Muscle layer of duodenum (tissue), 2 donors: ENCODE measurements at regions not wholly inside any gene's neighbourhood (a gene's known extent, or its start where the extent isn't known, plus 50 kb on each side); places are given as distances from the start of the nearest gene placed in this dataset.

Source experiments
- H3K27ac ChIP-seq: one replicate; pipeline ENCODE4 v1.7.0; 2013; ENCODE audit warnings: mild to moderate bottlenecking, low read length
- H3K27me3 ChIP-seq: one replicate; pipeline ENCODE4 v1.7.0; 2013; ENCODE audit warnings: low read depth, mild to moderate bottlenecking, control low read depth, low read length
- H3K36me3 ChIP-seq, 2 donors: one replicate each; pipeline ENCODE4 v1.7.0; 2013; ENCODE audit warnings: low read length in 2 of 2, control low read depth in 1 of 2, mild to moderate bottlenecking in 1 of 2; ENCODE audit not compliant: insufficient read depth in 2 of 2, control insufficient read depth in 1 of 2
- H3K4me1 ChIP-seq, 2 donors: one replicate each; pipeline ENCODE4 v1.7.0; 2013; ENCODE audit warnings: low read length in 2 of 2, mild to moderate bottlenecking in 2 of 2, control low read depth in 1 of 2, moderate library complexity in 1 of 2; ENCODE audit not compliant: insufficient read depth in 2 of 2, control insufficient read depth in 1 of 2
- H3K4me3 ChIP-seq, 2 donors: one replicate each; pipeline ENCODE4 v1.7.0; 2013; ENCODE audit warnings: low read length in 2 of 2, low read depth in 1 of 2, mild to moderate bottlenecking in 1 of 2
- H3K9me3 ChIP-seq, 2 donors: one replicate each; pipeline ENCODE4 v1.7.0; 2013; ENCODE audit warnings: low read length in 2 of 2, control low read depth in 1 of 2, mild to moderate bottlenecking in 1 of 2; ENCODE audit not compliant: control insufficient read depth in 1 of 2
- donor health status: healthy.

DNA sequence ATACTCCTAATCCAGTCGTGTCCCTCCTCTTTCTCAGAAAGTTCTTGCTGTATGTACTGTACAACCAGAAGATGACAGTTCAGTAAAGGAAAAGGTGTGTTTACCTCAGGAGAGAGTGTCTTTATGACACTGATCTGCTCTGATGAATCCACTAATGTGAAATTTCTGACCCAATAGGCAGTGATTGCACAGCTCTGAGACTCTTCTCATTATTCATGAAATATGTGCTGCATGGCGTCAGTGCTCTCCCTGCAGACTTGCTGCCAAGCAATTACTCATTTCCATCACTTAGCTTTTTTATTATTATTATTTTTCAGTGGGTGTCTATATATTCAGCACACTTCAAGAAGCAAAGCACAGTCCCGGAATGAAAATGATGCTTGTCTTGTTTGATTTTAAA is 389.0 kb downstream of the RASEF start:
- Histone ChIP-seq H3K4me1 (no peaks in the 10 kb centered on the region), H3K27ac (no peak overlapping the region), H3K36me3 (no peaks in the 10 kb centered on the region), H3K27me3 (no peaks in the 10 kb centered on the region), H3K4me3 (no peak overlapping the region), H3K9me3 (no peaks in the 10 kb centered on the region)

DNA sequence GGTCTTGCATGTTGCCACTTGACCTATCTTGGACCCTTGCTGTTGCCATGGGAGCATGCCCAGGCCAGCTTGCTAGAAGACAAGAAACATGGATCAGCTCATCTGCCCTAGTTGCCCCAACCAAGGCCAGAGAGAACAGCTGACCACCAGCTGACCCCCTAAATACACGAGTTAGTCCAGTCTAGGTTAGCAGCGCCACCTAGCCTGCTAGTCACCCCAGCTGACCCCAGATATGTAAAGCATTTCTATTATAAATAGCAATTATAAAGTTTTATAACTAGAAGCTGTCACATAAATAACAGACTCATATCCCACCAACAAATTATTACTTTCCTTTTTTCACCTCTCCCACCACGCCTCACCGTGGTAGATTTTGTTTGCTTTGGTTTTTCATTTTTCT is 387.8 kb downstream of the RASEF start:
- Histone ChIP-seq H3K27me3 (no peaks in the 10 kb centered on the region), H3K4me3 (no peak overlapping the region), H3K36me3 (no peaks in the 10 kb centered on the region), H3K27ac (no peak overlapping the region), H3K9me3 (no peaks in the 10 kb centered on the region), H3K4me1 (no peaks in the 10 kb centered on the region)

DNA sequence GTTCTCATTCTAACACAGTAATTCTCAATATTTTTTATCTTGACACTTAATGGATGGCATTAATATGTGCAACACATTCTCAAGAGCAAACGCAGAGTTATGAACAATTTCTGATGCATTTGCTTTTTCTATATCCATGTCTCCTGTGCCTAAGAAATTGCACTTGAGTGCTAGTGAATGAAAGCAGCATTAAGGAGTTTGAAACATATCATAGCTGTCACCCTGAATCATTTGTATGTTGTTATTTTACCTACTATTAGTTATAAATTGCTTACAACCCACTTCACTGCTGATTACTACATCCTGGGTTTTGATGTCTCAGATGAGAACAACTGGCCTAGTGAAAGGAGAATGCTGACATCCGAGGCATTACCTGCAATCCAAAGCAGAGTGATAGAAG is 387.3 kb downstream of the RASEF start:
- Histone ChIP-seq H3K9me3 (no peaks in the 10 kb centered on the region), H3K36me3 (no peaks in the 10 kb centered on the region), H3K4me3 (no peak overlapping the region), H3K27me3 (no peaks in the 10 kb centered on the region), H3K27ac (no peak overlapping the region), H3K4me1 (no peaks in the 10 kb centered on the region)

DNA sequence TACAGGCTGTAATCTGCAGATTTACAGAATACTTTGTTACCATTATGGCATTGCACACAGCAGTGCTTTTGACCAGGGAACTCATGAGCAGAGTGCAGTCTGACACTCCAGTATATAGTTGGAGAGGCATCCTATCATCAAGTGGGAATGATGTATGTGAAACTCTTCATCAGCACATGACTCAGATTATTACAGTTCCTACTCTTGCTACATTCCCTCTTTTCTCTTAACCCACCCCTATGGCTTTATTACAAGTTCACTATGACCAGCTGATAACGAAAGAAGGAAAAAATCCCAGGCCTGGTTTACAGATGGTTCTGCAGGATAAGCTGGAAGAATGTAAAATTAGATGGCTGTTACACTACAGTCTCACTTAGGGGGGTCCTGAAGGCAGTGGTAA is 385.9 kb downstream of the RASEF start:
- Histone ChIP-seq H3K27me3 (no peaks in the 10 kb centered on the region), H3K4me1 (no peaks in the 10 kb centered on the region), H3K9me3 (no peaks in the 10 kb centered on the region)

GRCh38 chr9:82679472-82679871 is 383.5 kb downstream of the RASEF start:
- no peaks in the 10 kb centered on the region for H3K4me1 ChIP-seq
- no peak overlapping the region for H3K4me3 ChIP-seq
- H3K27ac ChIP-seq, result no peak overlapping the region
- H3K9me3 ChIP-seq, result no peaks in the 10 kb centered on the region
- no peaks in the 10 kb centered on the region for H3K27me3 ChIP-seq
- H3K36me3 ChIP-seq, result no peaks in the 10 kb centered on the region

More for the DNA sequence above, 385.9 kb downstream of the RASEF start:
- Histone ChIP-seq H3K36me3 (no peaks in the 10 kb centered on the region), H3K27ac (no peak overlapping the region), H3K4me3 (no peak overlapping the region)

DNA sequence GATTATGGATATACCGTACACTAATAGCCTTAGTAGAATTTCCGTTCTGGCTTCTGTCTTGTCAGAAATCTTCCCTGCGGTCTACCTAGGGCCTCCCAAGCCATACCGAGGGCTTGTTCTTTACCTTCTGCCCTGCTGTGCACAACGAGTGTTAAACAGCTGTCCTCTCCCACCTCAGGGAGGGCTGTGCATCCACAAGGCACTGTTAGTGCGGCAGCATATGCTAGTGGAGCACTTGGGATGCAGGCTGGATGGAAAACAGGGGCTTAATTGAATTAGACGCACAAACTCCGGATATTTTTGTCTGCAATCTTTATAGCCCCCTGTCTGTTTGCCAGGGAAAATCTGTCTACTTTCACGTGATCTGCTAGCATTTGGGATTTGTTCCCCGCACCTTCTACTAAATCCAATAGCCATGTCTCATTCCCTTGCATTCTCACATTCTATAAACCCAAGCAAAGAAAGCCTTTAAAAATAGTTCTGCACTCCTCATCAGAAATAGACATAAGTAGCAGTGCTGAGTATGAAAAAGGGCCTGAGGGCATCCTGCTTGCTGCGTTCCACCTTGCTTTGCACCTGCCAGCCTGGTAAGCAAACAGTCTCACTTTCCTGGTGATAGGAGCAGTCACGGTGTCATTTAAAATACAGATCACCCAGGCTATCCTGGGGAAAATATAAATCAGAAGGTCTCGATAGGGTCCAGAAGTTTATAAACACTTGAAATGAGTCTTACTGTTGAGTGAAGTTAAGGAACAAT is 382.6 kb downstream of the RASEF start:
- no peaks in the 10 kb centered on the region for H3K9me3 ChIP-seq
- no peaks in the 10 kb centered on the region for H3K27me3 ChIP-seq
- H3K4me1 ChIP-seq, result no peaks in the 10 kb centered on the region
- H3K27ac ChIP-seq, result no peak overlapping the region
- H3K4me3 ChIP-seq, result no peak overlapping the region
- H3K36me3 ChIP-seq, result no peaks in the 10 kb centered on the region

DNA sequence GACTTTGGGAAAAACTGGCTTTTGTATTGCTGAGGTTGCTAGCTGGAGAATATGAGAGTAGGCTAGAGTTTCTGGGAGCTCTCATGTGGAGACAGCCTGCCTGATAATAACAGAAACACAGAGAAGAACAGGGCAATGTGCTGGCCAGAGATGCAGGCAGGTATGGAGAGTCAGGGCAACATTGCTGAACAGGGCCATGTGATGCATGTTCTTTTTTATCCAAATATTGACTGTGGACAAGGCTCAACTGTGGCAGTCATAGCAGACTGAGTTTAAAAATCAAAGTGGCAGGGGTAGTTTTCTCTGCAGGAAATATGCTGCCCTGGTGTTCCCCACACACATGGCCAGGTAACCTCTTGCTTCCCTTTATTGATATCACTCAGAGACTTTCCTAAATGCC is 381.1 kb downstream of the RASEF start:
- no peaks in the 10 kb centered on the region for H3K36me3 ChIP-seq
- H3K27me3 ChIP-seq, result no peaks in the 10 kb centered on the region
- no peak overlapping the region for H3K4me3 ChIP-seq
- no peaks in the 10 kb centered on the region for H3K9me3 ChIP-seq
- H3K4me1 ChIP-seq, result no peaks in the 10 kb centered on the region
- no peak overlapping the region for H3K27ac ChIP-seq

DNA sequence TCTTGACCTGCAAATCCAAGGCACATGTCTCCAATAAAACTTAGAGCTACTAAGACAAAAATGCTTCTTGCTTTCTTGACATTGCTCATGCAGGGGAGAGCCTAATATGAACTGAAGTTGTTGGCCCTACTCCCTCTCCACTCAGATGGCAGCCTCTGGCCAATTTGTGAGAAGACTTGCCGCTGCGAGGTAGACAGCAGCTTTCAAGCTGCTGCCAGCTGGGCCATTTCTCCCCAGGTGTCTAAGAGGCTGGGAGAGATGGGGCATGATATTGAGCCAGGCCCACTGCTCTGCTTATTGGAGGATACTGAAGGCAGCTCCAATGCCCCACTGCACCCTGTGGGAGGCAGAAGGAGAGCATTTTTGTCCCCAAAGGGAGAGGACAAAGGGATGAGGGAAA is 380.5 kb downstream of the RASEF start:
- Histone ChIP-seq H3K4me3 (no peak overlapping the region), H3K4me1 (no peaks in the 10 kb centered on the region), H3K27me3 (no peaks in the 10 kb centered on the region), H3K27ac (no peak overlapping the region), H3K9me3 (no peaks in the 10 kb centered on the region), H3K36me3 (no peaks in the 10 kb centered on the region)

GRCh38 chr9:82695704-82696103 is 367.2 kb downstream of the RASEF start:
- H3K4me1 ChIP-seq, result no peaks in the 10 kb centered on the region
- no peak overlapping the region for H3K4me3 ChIP-seq
- peaks cover 0 to 16% of the 10 kb centered on the region in 2 donors for H3K9me3 ChIP-seq
- no peaks in the 10 kb centered on the region for H3K36me3 ChIP-seq
- H3K27me3 ChIP-seq, result no peaks in the 10 kb centered on the region
- H3K27ac ChIP-seq, result no peak overlapping the region

- no peak overlapping the region for H3K27ac ChIP-seq
- no peaks in the 10 kb centered on the region for H3K36me3 ChIP-seq
- no peaks in the 10 kb centered on the region for H3K9me3 ChIP-seq
- no peaks in the 10 kb centered on the region for H3K4me1 ChIP-seq
- H3K4me3 ChIP-seq, result no peak overlapping the region
- no peaks in the 10 kb centered on the region for H3K27me3 ChIP-seq
These were observed 356.2 kb downstream of the RASEF start for GRCh38 chr9:82706786-82707185.

DNA sequence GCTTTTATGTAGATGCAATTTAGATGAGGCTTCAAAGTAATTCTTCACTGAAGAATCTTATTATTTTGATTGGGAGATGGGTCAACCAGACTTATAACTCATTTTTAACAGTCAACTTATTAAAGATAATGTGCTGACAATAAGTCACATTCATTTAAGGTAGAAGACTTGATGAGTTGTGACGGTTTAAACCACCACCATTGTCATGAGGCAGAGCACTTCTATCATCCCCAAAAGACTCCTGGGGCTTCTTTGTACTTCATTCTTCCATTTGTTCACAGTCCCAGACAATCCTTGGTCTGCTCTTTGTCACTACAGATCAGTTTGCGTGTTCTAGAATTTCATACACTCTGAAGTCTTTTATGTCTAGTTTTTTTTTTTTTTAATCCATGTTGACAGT is 346.1 kb downstream of the RASEF start:
- Histone ChIP-seq H3K4me1 (no peaks in the 10 kb centered on the region), H3K27me3 (no peaks in the 10 kb centered on the region), H3K9me3 (peaks cover 0 to 8% of the 10 kb centered on the region in 2 donors), H3K4me3 (no peak overlapping the region), H3K36me3 (no peaks in the 10 kb centered on the region), H3K27ac (no peak overlapping the region)

DNA sequence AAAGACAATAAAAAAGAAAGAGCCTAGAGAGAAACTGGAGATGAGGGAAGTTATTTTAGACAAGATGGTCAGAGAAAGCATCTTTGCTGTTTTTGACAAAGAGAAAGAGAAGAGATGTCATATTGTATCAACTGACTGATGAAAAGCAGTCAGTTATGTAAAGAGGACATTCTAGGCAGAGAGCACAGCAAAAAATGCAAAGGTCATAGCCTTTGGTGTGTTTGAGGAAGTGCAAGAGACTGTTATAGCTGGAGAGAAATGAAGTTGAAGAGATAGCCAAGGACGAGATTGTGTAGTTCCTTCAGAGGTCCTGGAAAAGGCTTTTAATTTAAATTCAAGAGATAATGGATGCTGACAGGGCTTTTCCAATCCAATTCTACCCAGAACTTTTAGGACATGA is 342.4 kb downstream of the RASEF start:
- H3K4me3 ChIP-seq, result no peak overlapping the region
- no peak overlapping the region for H3K27ac ChIP-seq
- H3K36me3 ChIP-seq, result no peaks in the 10 kb centered on the region
- no peaks in the 10 kb centered on the region for H3K4me1 ChIP-seq
- no peaks in the 10 kb centered on the region for H3K27me3 ChIP-seq
- H3K9me3 ChIP-seq, result no peaks in the 10 kb centered on the region
